Frontal cortex (tissue), 3 donors: ENCODE measurements at regions not wholly inside any gene's neighbourhood (a gene's known extent, or its start where the extent isn't known, plus 50 kb on each side); places are given as distances from the start of the nearest gene placed in this dataset.

ENCODE experiments used
- DNase-seq, 2 donors: peaks; one replicate each; pipeline ENCODE4 v3.0.0; 2012; ENCODE audit warnings: low spot score in 2 of 2
- FAIRE-seq: peaks from 2 replicates; lab custom pipeline; 2012; peaks lifted over from hg19 to GRCh38; lab: Jason Lieb, UNC
- donor health status: control.
- donor health status: control.
- donor health status: control.

GRCh38 chr10:78974617-78975317 lies 94.0 kb upstream of the ZMIZ1 start:
- FAIRE-seq (no peak), DNase-seq (peak; percentile 49 to 74)

- no peak for FAIRE-seq
- no peak for DNase-seq
These were observed 92.8 kb upstream of the ZMIZ1 start for GRCh38 chr10:78975926-78976325.

- no peak for FAIRE-seq
- no peak for DNase-seq
These were observed 91.7 kb upstream of the ZMIZ1 start for GRCh38 chr10:78976825-78977755.

GRCh38 chr10:78979938-78980337 lies 88.8 kb upstream of the ZMIZ1 start:
- FAIRE-seq: no peak

GRCh38 chr10:78980354-78980753 lies 88.4 kb upstream of the ZMIZ1 start:
- DNase-seq (no peak), FAIRE-seq (no peak)

More at GRCh38 chr10:78979938-78980337, 88.8 kb upstream of the ZMIZ1 start:
- DNase-seq: no peak

GRCh38 chr10:78980815-78981214 lies 88.0 kb upstream of the ZMIZ1 start:
- DNase-seq: no peak
- FAIRE-seq: no peak

GRCh38 chr10:78981257-78981969 lies 87.4 kb upstream of the ZMIZ1 start:
- DNase-seq: no peak
- no peak for FAIRE-seq

- FAIRE-seq (no peak), DNase-seq (no peak)
These were observed 86.8 kb upstream of the ZMIZ1 start for GRCh38 chr10:78981970-78982281.

GRCh38 chr10:78982726-78983125 lies 86.0 kb upstream of the ZMIZ1 start:
- FAIRE-seq (no peak), DNase-seq (no peak)

GRCh38 chr10:78983608-78984007 lies 85.2 kb upstream of the ZMIZ1 start:
- FAIRE-seq: no peak

GRCh38 chr10:78985973-78986818 lies 82.6 kb upstream of the ZMIZ1 start:
- FAIRE-seq: no peak

More at GRCh38 chr10:78983608-78984007, 85.2 kb upstream of the ZMIZ1 start:
- no peak for DNase-seq

GRCh38 chr10:78991187-78991586 lies 77.6 kb upstream of the ZMIZ1 start:
- FAIRE-seq (no peak), DNase-seq (no peak)

More at GRCh38 chr10:78985973-78986818, 82.6 kb upstream of the ZMIZ1 start:
- DNase-seq: no peak

GRCh38 chr10:78992333-78992732 lies 76.4 kb upstream of the ZMIZ1 start:
- DNase-seq (no peak), FAIRE-seq (no peak)

- DNase-seq (no peak), FAIRE-seq (no peak)
These were observed 75.4 kb upstream of the ZMIZ1 start for GRCh38 chr10:78993261-78993945.

- no peak for FAIRE-seq
- no peak for DNase-seq
These were observed 72.6 kb upstream of the ZMIZ1 start for GRCh38 chr10:78995987-78996791.

GRCh38 chr10:78996792-78997129 lies 72.0 kb upstream of the ZMIZ1 start:
- FAIRE-seq (no peak), DNase-seq (no peak)

GRCh38 chr10:78997635-78998618 lies 70.8 kb upstream of the ZMIZ1 start:
- FAIRE-seq: no peak
- no peak for DNase-seq
